ENCODE measurements at regions not wholly inside any gene's neighbourhood (a gene's known extent, or its start where the extent isn't known, plus 50 kb on each side); places are given as distances from the start of the nearest gene placed in this dataset.
"Not testable (repeated sequence)": the region's sequence is repeated elsewhere in the genome, so short reads cannot be mapped to it uniquely, and the experiment has no call there.

DNA sequence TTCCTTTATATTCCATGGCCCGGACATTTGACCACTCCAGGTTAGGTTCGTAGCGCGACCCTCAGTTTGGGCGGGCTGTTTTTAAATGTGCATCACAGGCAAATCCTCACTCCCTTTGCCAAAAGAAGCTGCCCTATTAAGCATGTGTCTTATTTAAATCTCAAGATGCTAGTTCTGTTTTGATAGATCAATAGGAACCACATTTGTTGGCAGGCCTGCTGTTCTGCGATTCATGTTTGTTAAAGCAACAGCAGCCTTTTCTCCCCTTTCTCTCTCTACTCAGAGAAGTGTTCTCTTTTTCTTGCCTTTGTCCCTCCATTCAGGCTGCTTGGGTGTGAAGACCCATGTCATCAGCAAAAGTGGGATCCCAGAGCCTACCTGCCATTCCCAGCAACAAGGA, 212.0 kb upstream of the SSTR4 start:
- Histone ChIP-seq H3K4me1 (ENCODE audit: control insufficient read depth in 2 of 2, insufficient read depth in 2 of 2, low read length in 2 of 2) (peaks cover 0 to 2% of the 10 kb centered on the region in 2 donors), H3K27ac (ENCODE audit: low read depth in 2 of 2, low read length in 2 of 2) (no peak overlapping the region), H3K36me3 (ENCODE audit: control insufficient read depth in 2 of 2, insufficient read depth in 2 of 2, low read length in 2 of 2) (no peaks in the 10 kb centered on the region), H3K9ac (ENCODE audit: low read depth in 1 of 2, low read length in 2 of 2) (no peak overlapping the region), H3K27me3 (ENCODE audit: control insufficient read depth in 2 of 2, insufficient read depth in 2 of 2, low read length in 2 of 2) (no peaks in the 10 kb centered on the region), H3K9me3 (ENCODE audit: control insufficient read depth in 2 of 2, low read length in 2 of 2) (no peaks in the 10 kb centered on the region), H3K4me3 (ENCODE audit: low read length in 2 of 2) (no peak overlapping the region)

DNA sequence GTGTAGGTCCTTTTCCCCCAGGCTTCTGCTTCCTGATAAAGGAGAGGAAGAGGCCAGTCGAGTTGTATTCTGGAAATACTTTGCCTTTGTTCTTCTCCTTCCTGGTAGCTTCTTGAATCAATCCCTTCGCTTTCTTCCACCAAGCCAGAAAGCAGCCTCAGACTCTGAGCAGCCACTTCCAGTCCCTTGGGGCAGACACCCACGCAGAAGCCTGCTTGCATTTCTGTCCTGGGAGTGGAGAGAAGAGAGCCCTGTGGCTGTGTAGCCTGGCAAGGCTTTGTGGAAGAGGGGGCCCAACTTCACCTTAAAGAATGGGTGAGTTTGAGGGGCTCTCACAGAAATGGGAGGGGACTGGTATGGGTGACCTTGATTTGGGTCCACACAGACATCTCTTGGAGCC, 211.0 kb upstream of the SSTR4 start:
- Histone ChIP-seq H3K27ac (ENCODE audit: low read depth in 2 of 2, low read length in 2 of 2) (no peak overlapping the region), H3K4me3 (ENCODE audit: low read length in 2 of 2) (no peak overlapping the region), H3K4me1 (ENCODE audit: control insufficient read depth in 2 of 2, insufficient read depth in 2 of 2, low read length in 2 of 2) (peaks cover 0 to 2% of the 10 kb centered on the region in 2 donors), H3K9me3 (ENCODE audit: control insufficient read depth in 2 of 2, low read length in 2 of 2) (no peaks in the 10 kb centered on the region), H3K27me3 (ENCODE audit: control insufficient read depth in 2 of 2, insufficient read depth in 2 of 2, low read length in 2 of 2) (no peaks in the 10 kb centered on the region), H3K36me3 (ENCODE audit: control insufficient read depth in 2 of 2, insufficient read depth in 2 of 2, low read length in 2 of 2) (no peaks in the 10 kb centered on the region), H3K9ac (ENCODE audit: low read depth in 1 of 2, low read length in 2 of 2) (no peak overlapping the region)

DNA sequence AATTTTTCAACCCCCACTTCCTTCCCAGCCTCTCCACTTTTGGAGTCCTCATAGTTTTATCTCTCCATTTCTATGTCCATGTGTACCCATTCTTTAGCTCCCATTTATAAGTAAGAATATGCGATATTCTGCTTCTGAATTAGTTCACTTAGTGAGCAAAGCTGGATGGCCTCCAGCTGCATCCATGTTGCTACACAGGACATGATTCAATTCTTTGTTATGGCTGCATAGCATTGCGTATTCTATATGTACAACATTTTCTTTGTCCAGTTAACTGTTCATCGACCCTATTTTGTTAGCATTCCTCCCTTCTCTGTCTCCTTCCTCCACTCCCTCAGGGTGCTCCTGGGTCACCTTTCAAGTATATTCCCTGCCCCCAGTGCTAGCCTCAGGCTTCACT, 210.0 kb upstream of the SSTR4 start:
- Histone ChIP-seq H3K4me1 (ENCODE audit: control insufficient read depth in 2 of 2, insufficient read depth in 2 of 2, low read length in 2 of 2) (peaks cover 0 to 2% of the 10 kb centered on the region in 2 donors), H3K4me3 (ENCODE audit: low read length in 2 of 2) (no peak overlapping the region), H3K36me3 (ENCODE audit: control insufficient read depth in 2 of 2, insufficient read depth in 2 of 2, low read length in 2 of 2) (no peaks in the 10 kb centered on the region), H3K9ac (ENCODE audit: low read depth in 1 of 2, low read length in 2 of 2) (no peak overlapping the region), H3K27me3 (ENCODE audit: control insufficient read depth in 2 of 2, insufficient read depth in 2 of 2, low read length in 2 of 2) (no peaks in the 10 kb centered on the region), H3K27ac (ENCODE audit: low read depth in 2 of 2, low read length in 2 of 2) (no peak overlapping the region), H3K9me3 (ENCODE audit: control insufficient read depth in 2 of 2, low read length in 2 of 2) (no peaks in the 10 kb centered on the region)

- H3K36me3 ChIP-seq (ENCODE audit: control insufficient read depth in 2 of 2, insufficient read depth in 2 of 2, low read length in 2 of 2) = no peaks in the 10 kb centered on the region
- no peaks in the 10 kb centered on the region for H3K9me3 ChIP-seq (ENCODE audit: control insufficient read depth in 2 of 2, low read length in 2 of 2)
- H3K4me1 ChIP-seq (ENCODE audit: control insufficient read depth in 2 of 2, insufficient read depth in 2 of 2, low read length in 2 of 2) = peaks cover 0 to 2% of the 10 kb centered on the region in 2 donors
- H3K27me3 ChIP-seq (ENCODE audit: control insufficient read depth in 2 of 2, insufficient read depth in 2 of 2, low read length in 2 of 2) = no peaks in the 10 kb centered on the region
- no peak overlapping the region for H3K4me3 ChIP-seq (ENCODE audit: low read length in 2 of 2)
- H3K9ac ChIP-seq (ENCODE audit: low read depth in 1 of 2, low read length in 2 of 2) = no peak overlapping the region
- H3K27ac ChIP-seq (ENCODE audit: low read depth in 2 of 2, low read length in 2 of 2) = no peak overlapping the region
Observed at GRCh38 chr20:22825546-22825945, 209.6 kb upstream of the SSTR4 start.

DNA sequence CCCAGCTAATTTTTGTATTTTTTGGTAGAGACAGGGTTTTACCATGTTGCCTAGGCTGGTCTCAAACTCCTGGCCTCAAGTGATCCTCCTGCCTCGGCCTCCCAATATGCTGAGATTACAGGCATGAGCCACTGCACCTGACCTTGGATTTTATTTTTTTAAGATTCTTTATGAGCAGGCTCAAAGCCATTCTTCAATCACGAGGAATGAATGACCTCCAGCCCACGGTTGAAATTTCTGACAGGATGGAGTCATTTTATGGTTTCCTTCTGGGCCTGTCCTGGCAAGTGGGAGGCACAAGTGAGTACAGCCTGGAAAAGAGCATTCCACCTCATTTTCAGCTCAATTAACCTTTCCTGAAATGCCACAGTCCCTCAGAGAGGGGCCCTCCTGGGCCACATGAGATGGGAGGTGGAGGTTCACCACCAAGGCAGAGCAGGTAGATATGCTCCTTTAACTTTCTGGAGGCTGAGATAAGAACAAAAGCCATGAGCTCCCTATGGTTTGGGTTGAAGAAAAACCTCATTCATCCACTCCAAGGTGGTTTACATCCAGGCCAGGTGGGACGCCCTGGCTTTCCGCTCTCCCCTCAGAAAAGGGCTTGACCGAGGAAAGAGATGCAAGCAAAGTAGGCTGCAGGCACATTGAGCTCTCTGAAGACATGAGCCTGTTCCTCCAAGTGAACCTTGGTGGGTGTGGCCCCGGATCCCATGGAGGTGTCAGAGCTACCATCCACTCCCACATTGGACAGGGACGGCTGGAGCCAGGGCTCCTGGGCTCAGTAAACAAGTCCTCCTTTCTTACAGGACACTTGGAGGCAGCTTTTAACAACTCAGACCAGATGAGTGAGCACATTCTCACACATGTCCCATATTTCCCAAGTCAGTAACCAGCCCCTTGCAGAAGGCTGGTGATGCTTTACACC, 208.5 kb upstream of the SSTR4 start:
- H3K9me3 ChIP-seq (ENCODE audit: control insufficient read depth in 2 of 2, low read length in 2 of 2) = no peaks in the 10 kb centered on the region
- H3K9ac ChIP-seq (ENCODE audit: low read depth in 1 of 2, low read length in 2 of 2) = no peak overlapping the region
- H3K4me1 ChIP-seq (ENCODE audit: control insufficient read depth in 2 of 2, insufficient read depth in 2 of 2, low read length in 2 of 2) = peaks cover 0 to 2% of the 10 kb centered on the region in 2 donors
- no peak overlapping the region for H3K4me3 ChIP-seq (ENCODE audit: low read length in 2 of 2)
- H3K27me3 ChIP-seq (ENCODE audit: control insufficient read depth in 2 of 2, insufficient read depth in 2 of 2, low read length in 2 of 2) = no peaks in the 10 kb centered on the region
- no peak overlapping the region for H3K27ac ChIP-seq (ENCODE audit: low read depth in 2 of 2, low read length in 2 of 2)
- no peaks in the 10 kb centered on the region for H3K36me3 ChIP-seq (ENCODE audit: control insufficient read depth in 2 of 2, insufficient read depth in 2 of 2, low read length in 2 of 2)

- H3K9ac ChIP-seq (ENCODE audit: low read depth in 1 of 2, low read length in 2 of 2) = no peak overlapping the region
- H3K4me1 ChIP-seq (ENCODE audit: control insufficient read depth in 2 of 2, insufficient read depth in 2 of 2, low read length in 2 of 2) = no peaks in the 10 kb centered on the region
- H3K27me3 ChIP-seq (ENCODE audit: control insufficient read depth in 2 of 2, insufficient read depth in 2 of 2, low read length in 2 of 2) = no peaks in the 10 kb centered on the region
- H3K27ac ChIP-seq (ENCODE audit: low read depth in 2 of 2, low read length in 2 of 2) = no peak overlapping the region
- H3K4me3 ChIP-seq (ENCODE audit: low read length in 2 of 2) = no peak overlapping the region
- no peaks in the 10 kb centered on the region for H3K36me3 ChIP-seq (ENCODE audit: control insufficient read depth in 2 of 2, insufficient read depth in 2 of 2, low read length in 2 of 2)
- no peaks in the 10 kb centered on the region for H3K9me3 ChIP-seq (ENCODE audit: control insufficient read depth in 2 of 2, low read length in 2 of 2)
Observed at GRCh38 chr20:22827916-22828315, 207.2 kb upstream of the SSTR4 start.

DNA sequence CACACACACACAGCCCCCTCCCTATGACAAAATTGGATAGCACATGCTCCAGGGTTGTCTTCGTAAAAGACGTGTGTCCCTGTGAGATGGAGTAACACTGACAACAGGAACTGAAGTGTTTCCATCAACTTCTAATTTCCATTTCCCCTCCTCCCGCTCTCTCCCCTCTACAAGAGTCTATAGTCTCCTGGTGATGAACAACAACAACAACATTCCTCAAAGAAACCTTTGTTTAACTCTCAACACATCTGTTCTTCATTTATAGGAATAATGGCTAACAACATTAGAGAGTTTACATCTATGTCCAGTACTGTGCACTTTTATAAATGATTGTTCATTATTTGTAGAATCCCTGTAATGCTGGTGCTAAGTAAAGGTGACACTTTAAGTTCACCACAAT, 205.8 kb upstream of the SSTR4 start:
- Histone ChIP-seq H3K9ac (ENCODE audit: low read depth in 1 of 2, low read length in 2 of 2) (no peak overlapping the region), H3K4me1 (ENCODE audit: control insufficient read depth in 2 of 2, insufficient read depth in 2 of 2, low read length in 2 of 2) (no peaks in the 10 kb centered on the region), H3K4me3 (ENCODE audit: low read length in 2 of 2) (no peak overlapping the region), H3K36me3 (ENCODE audit: control insufficient read depth in 2 of 2, insufficient read depth in 2 of 2, low read length in 2 of 2) (no peaks in the 10 kb centered on the region), H3K27ac (ENCODE audit: low read depth in 2 of 2, low read length in 2 of 2) (no peak overlapping the region), H3K27me3 (ENCODE audit: control insufficient read depth in 2 of 2, insufficient read depth in 2 of 2, low read length in 2 of 2) (no peaks in the 10 kb centered on the region), H3K9me3 (ENCODE audit: control insufficient read depth in 2 of 2, low read length in 2 of 2) (no peaks in the 10 kb centered on the region)

DNA sequence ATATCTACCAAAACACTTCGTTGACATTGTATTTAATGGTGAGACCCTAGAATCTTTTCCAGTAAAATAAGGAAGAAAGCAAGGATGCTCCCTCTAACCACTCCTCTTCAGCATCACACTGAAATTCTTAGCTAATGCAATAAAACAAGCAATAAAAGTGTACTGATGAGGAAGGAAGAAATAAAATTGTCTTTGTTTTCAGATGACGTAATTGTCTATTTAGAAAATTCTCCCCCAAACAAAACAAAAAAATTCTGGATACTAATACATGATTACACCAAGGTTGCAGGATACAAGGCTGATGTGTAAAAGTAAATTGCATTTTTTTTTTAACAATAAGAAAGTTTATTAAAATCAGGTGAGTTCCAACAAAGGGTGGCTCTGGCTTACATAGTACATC, 205.0 kb upstream of the SSTR4 start:
- Histone ChIP-seq H3K27ac (ENCODE audit: low read depth in 2 of 2, low read length in 2 of 2) (no peak overlapping the region), H3K9ac (ENCODE audit: low read depth in 1 of 2, low read length in 2 of 2) (no peak overlapping the region), H3K4me3 (ENCODE audit: low read length in 2 of 2) (no peak overlapping the region), H3K9me3 (ENCODE audit: control insufficient read depth in 2 of 2, low read length in 2 of 2) (no peaks in the 10 kb centered on the region), H3K4me1 (ENCODE audit: control insufficient read depth in 2 of 2, insufficient read depth in 2 of 2, low read length in 2 of 2) (no peaks in the 10 kb centered on the region), H3K36me3 (ENCODE audit: control insufficient read depth in 2 of 2, insufficient read depth in 2 of 2, low read length in 2 of 2) (no peaks in the 10 kb centered on the region), H3K27me3 (ENCODE audit: control insufficient read depth in 2 of 2, insufficient read depth in 2 of 2, low read length in 2 of 2) (no peaks in the 10 kb centered on the region)

- not testable (repeated sequence) for H3K4me1 ChIP-seq (ENCODE audit: control insufficient read depth in 2 of 2, insufficient read depth in 2 of 2, low read length in 2 of 2); H3K9ac ChIP-seq (ENCODE audit: low read depth in 1 of 2, low read length in 2 of 2); H3K36me3 ChIP-seq (ENCODE audit: control insufficient read depth in 2 of 2, insufficient read depth in 2 of 2, low read length in 2 of 2); H3K4me3 ChIP-seq (ENCODE audit: low read length in 2 of 2); H3K9me3 ChIP-seq (ENCODE audit: control insufficient read depth in 2 of 2, low read length in 2 of 2); H3K27me3 ChIP-seq (ENCODE audit: control insufficient read depth in 2 of 2, insufficient read depth in 2 of 2, low read length in 2 of 2); H3K27ac ChIP-seq (ENCODE audit: low read depth in 2 of 2, low read length in 2 of 2)
Observed at GRCh38 chr20:22830715-22831114, 204.4 kb upstream of the SSTR4 start.

DNA sequence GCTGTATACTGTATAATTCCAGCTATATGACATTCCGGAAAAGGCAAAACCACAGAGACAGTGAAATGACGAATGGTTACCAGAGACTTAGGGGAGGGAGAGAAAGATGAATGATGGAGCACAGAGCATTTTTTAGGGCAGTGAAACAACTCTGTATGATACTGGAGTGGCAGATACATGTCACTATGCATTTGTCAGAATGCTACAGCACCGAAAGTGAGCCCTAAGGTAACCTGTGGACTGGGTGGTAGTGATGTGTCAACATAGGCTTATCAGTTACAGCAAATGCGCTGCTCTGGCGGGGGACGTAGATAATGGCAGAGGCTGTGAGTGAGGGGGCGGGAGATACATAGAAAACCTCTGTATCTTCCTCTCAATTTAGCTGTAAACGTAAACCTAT, 201.3 kb upstream of the SSTR4 start:
- H3K9me3 ChIP-seq (ENCODE audit: control insufficient read depth in 2 of 2, low read length in 2 of 2) = no peaks in the 10 kb centered on the region
- no peak overlapping the region for H3K4me3 ChIP-seq (ENCODE audit: low read length in 2 of 2)
- no peaks in the 10 kb centered on the region for H3K36me3 ChIP-seq (ENCODE audit: control insufficient read depth in 2 of 2, insufficient read depth in 2 of 2, low read length in 2 of 2)
- H3K27me3 ChIP-seq (ENCODE audit: control insufficient read depth in 2 of 2, insufficient read depth in 2 of 2, low read length in 2 of 2) = no peaks in the 10 kb centered on the region
- H3K27ac ChIP-seq (ENCODE audit: low read depth in 2 of 2, low read length in 2 of 2) = no peak overlapping the region
- no peak overlapping the region for H3K9ac ChIP-seq (ENCODE audit: low read depth in 1 of 2, low read length in 2 of 2)
- no peaks in the 10 kb centered on the region for H3K4me1 ChIP-seq (ENCODE audit: control insufficient read depth in 2 of 2, insufficient read depth in 2 of 2, low read length in 2 of 2)
